Gastrocnemius medialis (tissue), 4 donors: ENCODE measurements at regions not wholly inside any gene's neighbourhood (a gene's known extent, or its start where the extent isn't known, plus 50 kb on each side); places are given as distances from the start of the nearest gene placed in this dataset.

Experiments
- POLR2A ChIP-seq, 2 donors: fragments of 450-650 bp; IDR thresholded peaks; one replicate each; pipeline ENCODE4 v1.6.1; 2017; ENCODE audit warnings: antibody characterized with exemption in 2 of 2, mild to moderate bottlenecking in 2 of 2, moderate library complexity in 2 of 2
- TF ChIP-seq, protein P1 (sequence below), 5 experiments: fragments of 450-650 bp in 3 of 5; fragments of 200-600 bp in 2 of 5; sonication (generic) in 2 of 5; IDR thresholded peaks in 4 of 5; conservative IDR thresholded peaks in 1 of 5; 1 replicate in 4 of 5; 2 replicates in 1 of 5; pipeline ENCODE4 v1.5.1; 2016 to 2019; ENCODE audit warnings: antibody characterized with exemption in 5 of 5, mild to moderate bottlenecking in 3 of 5, moderate library complexity in 3 of 5

DNA sequence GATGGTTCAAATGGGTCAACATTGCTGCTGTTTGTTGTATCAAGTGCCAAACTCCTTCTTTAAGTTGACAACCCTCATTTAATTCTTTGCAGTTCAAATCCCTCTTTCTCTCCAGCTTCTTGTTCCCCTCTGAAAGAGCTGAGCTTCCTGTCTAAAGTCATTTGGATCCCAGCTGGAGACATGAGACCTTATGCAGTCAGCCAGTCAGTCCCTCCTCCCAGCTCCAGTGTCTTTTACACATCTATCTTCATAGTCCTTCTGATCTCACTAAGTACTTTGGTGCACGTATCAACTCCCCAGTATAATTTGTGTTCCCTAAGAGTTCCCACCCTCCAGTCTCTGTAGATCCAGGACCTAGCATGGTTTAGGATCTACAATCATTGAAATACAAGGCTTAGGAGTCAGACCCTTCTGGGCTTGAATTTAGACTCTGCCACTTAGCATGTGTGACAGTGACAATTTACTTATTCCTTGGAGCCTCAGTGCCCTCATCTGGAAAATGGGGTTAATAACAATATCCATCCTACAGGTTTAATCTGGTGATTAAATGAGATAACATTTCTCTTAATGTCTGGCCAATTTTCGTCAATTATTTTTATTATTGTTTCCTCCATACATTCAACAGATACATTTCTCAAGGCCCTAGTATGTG lies 102.8 kb upstream of the SEMA6D start:
- TF ChIP-seq, protein P1, sequence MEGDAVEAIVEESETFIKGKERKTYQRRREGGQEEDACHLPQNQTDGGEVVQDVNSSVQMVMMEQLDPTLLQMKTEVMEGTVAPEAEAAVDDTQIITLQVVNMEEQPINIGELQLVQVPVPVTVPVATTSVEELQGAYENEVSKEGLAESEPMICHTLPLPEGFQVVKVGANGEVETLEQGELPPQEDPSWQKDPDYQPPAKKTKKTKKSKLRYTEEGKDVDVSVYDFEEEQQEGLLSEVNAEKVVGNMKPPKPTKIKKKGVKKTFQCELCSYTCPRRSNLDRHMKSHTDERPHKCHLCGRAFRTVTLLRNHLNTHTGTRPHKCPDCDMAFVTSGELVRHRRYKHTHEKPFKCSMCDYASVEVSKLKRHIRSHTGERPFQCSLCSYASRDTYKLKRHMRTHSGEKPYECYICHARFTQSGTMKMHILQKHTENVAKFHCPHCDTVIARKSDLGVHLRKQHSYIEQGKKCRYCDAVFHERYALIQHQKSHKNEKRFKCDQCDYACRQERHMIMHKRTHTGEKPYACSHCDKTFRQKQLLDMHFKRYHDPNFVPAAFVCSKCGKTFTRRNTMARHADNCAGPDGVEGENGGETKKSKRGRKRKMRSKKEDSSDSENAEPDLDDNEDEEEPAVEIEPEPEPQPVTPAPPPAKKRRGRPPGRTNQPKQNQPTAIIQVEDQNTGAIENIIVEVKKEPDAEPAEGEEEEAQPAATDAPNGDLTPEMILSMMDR (IDR thresholded peaks at IDR 0.05 in 4 of 5, conservative IDR thresholded peaks at IDR 0.05 in 1 of 5) = no peak
- TF ChIP-seq POLR2A (IDR thresholded peaks at IDR 0.05) = no peak
